Vagina (tissue), 2 donors: ENCODE measurements at regions not wholly inside any gene's neighbourhood (a gene's known extent, or its start where the extent isn't known, plus 50 kb on each side); places are given as distances from the start of the nearest gene placed in this dataset.

Experiments
- CTCF ChIP-seq, 3 experiments: fragments of 450-650 bp in 2 of 3; fragments of 200-600 bp in 1 of 3; sonication (generic) in 1 of 3; IDR thresholded peaks; one replicate each; pipeline ENCODE4 v1.5.1; 2017 to 2019; ENCODE audit warnings: antibody characterized with exemption in 3 of 3, mild to moderate bottlenecking in 2 of 3, moderate library complexity in 2 of 3
- POLR2AphosphoS5 ChIP-seq, 2 donors: sonication (generic); formaldehyde crosslinking; IDR thresholded peaks; one replicate each; pipeline ENCODE4 v1.9.0; 2017; ENCODE audit warnings: antibody characterized with exemption in 2 of 2, mild to moderate bottlenecking in 2 of 2, low read depth in 1 of 2; ENCODE audit not compliant: insufficient read depth in 1 of 2

GRCh38 chr15:31497838-31498237 lies 171.2 kb downstream of the KLF13 start:
- no peak for TF ChIP-seq CTCF (IDR thresholded peaks at IDR 0.05)
- no peak for TF ChIP-seq POLR2AphosphoS5 (IDR thresholded peaks at IDR 0.05; ENCODE audit: insufficient read depth in 1 of 2, low read depth in 1 of 2)
